Lower leg skin (tissue), 4 donors: ENCODE measurements at regions not wholly inside any gene's neighbourhood (a gene's known extent, or its start where the extent isn't known, plus 50 kb on each side); places are given as distances from the start of the nearest gene placed in this dataset.

Experiments
- DNase-seq, 2 donors: peaks; one replicate each; pipeline ENCODE4 v3.0.0-alpha.2; 2019; ENCODE audit warnings: low spot score in 2 of 2
- H3K4me3 ChIP-seq: fragments of 200-600 bp; sonication (generic); 2 replicates; pipeline ENCODE4 v1.5.1; 2017; ENCODE audit warnings: mild to moderate bottlenecking, low read depth; ENCODE audit not compliant: poor library complexity, severe bottlenecking
- CTCF ChIP-seq, 3 donors: fragments of 450-650 bp; IDR thresholded peaks; one replicate each; pipeline ENCODE4 v1.5.1; 2016; ENCODE audit warnings: antibody characterized with exemption in 3 of 3, mild to moderate bottlenecking in 3 of 3, moderate library complexity in 2 of 3
- POLR2A ChIP-seq, 2 donors: fragments of 450-650 bp; IDR thresholded peaks; one replicate each; pipeline ENCODE4 v1.6.1; 2016 to 2017; ENCODE audit warnings: antibody characterized with exemption in 2 of 2, mild to moderate bottlenecking in 1 of 2, moderate library complexity in 1 of 2
- WGBS, 2 donors: methylation state at CpG; one replicate each; pipeline ENCODE4 v1.1.5; 2018; 5-methylcytosine and 5-hydroxymethylcytosine counted together
- intact Hi-C: fragments of 100-400 bp; cut with DNase I; formaldehyde crosslinking; loops from one replicate; pipeline ENCODE4 v1.15.0; 2023; ENCODE audit warnings: low total_unique reads

DNA sequence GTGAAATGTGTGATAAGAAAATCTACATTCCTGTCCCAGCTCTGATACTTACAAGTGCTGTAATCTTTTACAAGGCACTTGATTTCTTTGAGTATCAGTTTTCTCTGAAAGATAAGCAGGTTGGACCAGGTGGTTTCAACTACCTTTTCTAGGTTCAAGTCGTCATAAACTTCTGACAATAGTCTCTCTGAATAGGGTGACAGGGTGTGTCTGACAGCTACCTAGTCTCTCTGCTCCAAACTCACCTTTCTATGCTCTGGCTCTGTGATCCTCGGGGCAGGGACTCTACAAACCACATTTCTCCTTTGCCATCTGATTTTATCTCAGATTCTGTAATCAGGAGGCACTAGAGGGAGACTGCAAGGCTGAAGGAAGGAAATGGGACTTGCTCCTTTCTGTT, 137.7 kb upstream of the SYT1 start:
- no peak for DNase-seq
- TF ChIP-seq POLR2A (IDR thresholded peaks at IDR 0.05) (no peak), CTCF (IDR thresholded peaks at IDR 0.05) (no peak)
- WGBS, 2 donors, result 40 to 60% methylated on average over 2 of the region's 2 CpGs
- no peak overlapping the region for H3K4me3 ChIP-seq
- intact Hi-C loops, result no loop called here

GRCh38 chr12:78732481-78732880, 132.1 kb upstream of the SYT1 start:
- 91 to 100% methylated on average over 1 of the region's 1 CpG for WGBS, 2 donors
- TF ChIP-seq CTCF (IDR thresholded peaks at IDR 0.05) (no peak), POLR2A (IDR thresholded peaks at IDR 0.05) (no peak)
- no peak for DNase-seq
- H3K4me3 ChIP-seq, result no peak overlapping the region
- intact Hi-C loops, result no loop called here

DNA sequence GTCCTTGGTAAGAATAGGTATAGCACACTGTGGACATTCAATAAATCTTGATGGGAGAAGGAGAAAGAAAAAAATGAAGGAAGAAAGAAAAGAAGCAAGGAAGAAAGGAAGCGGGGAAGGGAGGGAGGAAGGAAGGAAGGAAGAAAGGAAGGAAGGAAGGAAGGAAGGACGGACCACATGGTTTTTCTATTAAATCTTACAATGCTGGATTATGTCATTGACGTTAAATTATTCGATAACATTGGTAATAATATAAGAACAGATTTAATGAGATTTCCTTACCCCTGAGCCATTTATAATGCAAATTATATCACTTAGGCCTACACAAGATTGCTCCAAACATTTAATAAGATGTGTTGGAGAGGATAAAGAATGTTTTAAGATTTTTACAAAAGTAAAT, 124.9 kb upstream of the SYT1 start:
- intact Hi-C loops, result no loop called here
- H3K4me3 ChIP-seq, result no peak overlapping the region
- TF ChIP-seq POLR2A (IDR thresholded peaks at IDR 0.05) (no peak), CTCF (IDR thresholded peaks at IDR 0.05) (no peak)
- WGBS, 2 donors, result 88 to 92% methylated on average over 4 of the region's 4 CpGs
- no peak for DNase-seq

DNA sequence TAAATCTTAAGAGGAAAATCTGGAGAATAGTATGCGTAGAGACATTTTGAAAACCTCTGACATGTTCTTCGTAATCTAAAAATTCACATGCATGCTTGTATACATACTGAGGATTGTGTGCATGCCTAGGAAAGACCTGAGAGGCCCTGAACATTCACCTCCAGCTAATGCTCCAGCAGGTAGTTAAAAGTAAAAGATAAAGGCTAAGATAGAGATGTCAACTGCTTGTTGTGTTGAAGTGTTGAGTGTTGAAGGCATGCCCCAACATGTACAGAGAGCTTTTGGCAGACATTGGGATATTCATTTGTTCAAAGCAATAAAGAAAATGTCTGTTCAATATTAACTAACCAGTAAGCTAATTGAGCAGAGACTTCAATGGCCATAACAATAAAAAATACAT, 118.6 kb upstream of the SYT1 start:
- WGBS, 2 donors, result 71 to 84% methylated on average over 2 of the region's 2 CpGs
- DNase-seq, result no peak
- TF ChIP-seq POLR2A (IDR thresholded peaks at IDR 0.05) (no peak), CTCF (IDR thresholded peaks at IDR 0.05) (no peak)
- H3K4me3 ChIP-seq, result no peak overlapping the region
- intact Hi-C loops, result no loop called here

DNA sequence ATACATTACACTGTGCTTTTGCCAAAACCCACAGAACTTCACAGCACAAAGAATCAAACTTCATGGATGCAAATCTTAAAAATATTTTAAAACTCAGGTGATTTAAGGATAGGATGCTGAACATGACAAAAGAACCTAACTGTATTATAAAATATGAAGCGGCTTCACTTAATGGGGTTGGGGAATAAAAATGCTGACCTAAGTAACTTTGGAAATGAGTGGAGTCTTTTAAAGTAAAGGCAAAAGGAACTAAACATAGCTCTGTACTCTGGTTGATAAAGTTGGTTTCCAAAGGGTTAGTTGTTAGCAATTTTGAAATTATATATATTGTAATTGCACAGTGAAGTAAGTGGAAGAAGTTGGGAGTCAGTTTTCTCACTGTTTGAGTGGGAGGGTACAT, 111.5 kb upstream of the SYT1 start:
- 94 to 96% methylated on average over 1 of the region's 1 CpG for WGBS, 2 donors
- DNase-seq, result no peak
- no peak overlapping the region for H3K4me3 ChIP-seq
- no peak for TF ChIP-seq POLR2A (IDR thresholded peaks at IDR 0.05)
- TF ChIP-seq CTCF (IDR thresholded peaks at IDR 0.05), result no peak
- intact Hi-C loops, result no loop called here

DNA sequence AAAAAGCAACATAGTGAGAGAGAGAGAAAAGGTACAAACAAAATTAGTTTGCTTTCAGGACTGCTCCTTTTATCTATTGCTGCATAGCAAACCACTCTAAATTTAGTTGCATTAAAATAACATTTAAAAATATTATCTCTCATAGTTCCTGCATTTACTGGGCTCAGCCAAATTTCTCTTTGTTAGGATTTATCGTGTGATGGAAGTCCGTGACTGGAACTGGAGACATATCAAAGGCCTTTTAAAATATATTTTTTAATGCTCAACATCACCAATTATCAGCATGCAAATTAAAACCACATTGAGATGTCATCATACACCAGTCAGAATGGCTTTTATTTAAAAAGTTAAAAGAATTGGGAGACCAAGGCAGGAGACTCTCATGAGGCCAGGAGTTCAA, 107.6 kb upstream of the SYT1 start:
- 32 to 46% methylated on average over 2 of the region's 2 CpGs for WGBS, 2 donors
- intact Hi-C loops, result no loop called here
- TF ChIP-seq POLR2A (IDR thresholded peaks at IDR 0.05), result no peak
- no peak for TF ChIP-seq CTCF (IDR thresholded peaks at IDR 0.05)
- no peak for DNase-seq
- no peak overlapping the region for H3K4me3 ChIP-seq
